ENCODE measurements at regions not wholly inside any gene's neighbourhood (a gene's known extent, or its start where the extent isn't known, plus 50 kb on each side); places are given as distances from the start of the nearest gene placed in this dataset.

DNA sequence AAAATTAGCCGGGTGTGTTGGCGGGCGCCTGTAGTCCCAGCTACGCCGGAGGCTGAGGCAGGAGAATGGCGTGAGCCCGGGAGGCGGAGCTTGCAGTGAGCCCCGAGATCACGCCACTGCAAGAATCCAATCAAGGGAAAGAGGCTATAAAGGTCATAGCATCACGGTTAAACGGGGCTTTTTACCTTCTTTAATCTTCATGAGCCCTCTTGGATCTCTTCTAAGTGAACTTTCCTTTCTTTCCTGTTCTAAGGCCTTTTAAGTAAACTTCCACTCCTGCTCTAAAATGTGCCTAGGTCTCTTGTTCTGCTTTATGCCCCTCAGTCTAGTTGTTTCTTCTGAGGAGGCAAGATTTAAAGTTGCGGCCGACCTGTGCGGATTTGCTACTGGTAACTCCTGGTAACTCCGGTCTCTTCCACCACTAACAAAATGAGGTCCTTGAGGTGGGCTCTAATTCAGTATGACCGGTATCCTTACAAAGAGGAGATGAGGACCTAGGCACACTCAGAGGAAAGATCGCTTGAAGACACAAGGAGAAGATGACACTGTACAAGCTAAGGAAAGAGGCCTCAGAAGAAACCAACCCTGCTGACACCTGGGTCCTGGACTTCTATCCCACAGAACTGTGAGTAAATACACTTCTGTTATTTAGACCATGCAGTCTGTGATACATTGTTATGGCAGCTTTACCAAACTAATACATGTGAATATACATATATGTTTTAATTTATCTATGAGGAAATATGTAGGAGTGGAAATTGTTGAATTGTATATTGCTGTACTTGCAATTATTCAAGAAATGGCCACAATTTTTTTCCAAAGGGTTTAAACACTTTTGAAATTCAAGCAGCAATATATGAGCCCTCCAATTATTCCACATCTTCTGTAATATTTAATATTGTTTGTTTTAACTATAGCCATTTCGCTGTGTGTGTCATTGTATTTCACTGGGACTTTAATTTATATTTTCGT is 331.5 kb upstream of the CNTNAP2 start:
- TF ChIP-seq, protein P1, sequence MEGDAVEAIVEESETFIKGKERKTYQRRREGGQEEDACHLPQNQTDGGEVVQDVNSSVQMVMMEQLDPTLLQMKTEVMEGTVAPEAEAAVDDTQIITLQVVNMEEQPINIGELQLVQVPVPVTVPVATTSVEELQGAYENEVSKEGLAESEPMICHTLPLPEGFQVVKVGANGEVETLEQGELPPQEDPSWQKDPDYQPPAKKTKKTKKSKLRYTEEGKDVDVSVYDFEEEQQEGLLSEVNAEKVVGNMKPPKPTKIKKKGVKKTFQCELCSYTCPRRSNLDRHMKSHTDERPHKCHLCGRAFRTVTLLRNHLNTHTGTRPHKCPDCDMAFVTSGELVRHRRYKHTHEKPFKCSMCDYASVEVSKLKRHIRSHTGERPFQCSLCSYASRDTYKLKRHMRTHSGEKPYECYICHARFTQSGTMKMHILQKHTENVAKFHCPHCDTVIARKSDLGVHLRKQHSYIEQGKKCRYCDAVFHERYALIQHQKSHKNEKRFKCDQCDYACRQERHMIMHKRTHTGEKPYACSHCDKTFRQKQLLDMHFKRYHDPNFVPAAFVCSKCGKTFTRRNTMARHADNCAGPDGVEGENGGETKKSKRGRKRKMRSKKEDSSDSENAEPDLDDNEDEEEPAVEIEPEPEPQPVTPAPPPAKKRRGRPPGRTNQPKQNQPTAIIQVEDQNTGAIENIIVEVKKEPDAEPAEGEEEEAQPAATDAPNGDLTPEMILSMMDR (IDR thresholded peaks at IDR 0.05; ENCODE audit: low read length) = no peak
- TF ChIP-seq EZH2 (IDR thresholded peaks at IDR 0.05; ENCODE audit: borderline replicate concordance, low read length) = no peak

All from OCI-LY1 (cell line).